ENCODE measurements at regions not wholly inside any gene's neighbourhood (a gene's known extent, or its start where the extent isn't known, plus 50 kb on each side); places are given as distances from the start of the nearest gene placed in this dataset.

DNA sequence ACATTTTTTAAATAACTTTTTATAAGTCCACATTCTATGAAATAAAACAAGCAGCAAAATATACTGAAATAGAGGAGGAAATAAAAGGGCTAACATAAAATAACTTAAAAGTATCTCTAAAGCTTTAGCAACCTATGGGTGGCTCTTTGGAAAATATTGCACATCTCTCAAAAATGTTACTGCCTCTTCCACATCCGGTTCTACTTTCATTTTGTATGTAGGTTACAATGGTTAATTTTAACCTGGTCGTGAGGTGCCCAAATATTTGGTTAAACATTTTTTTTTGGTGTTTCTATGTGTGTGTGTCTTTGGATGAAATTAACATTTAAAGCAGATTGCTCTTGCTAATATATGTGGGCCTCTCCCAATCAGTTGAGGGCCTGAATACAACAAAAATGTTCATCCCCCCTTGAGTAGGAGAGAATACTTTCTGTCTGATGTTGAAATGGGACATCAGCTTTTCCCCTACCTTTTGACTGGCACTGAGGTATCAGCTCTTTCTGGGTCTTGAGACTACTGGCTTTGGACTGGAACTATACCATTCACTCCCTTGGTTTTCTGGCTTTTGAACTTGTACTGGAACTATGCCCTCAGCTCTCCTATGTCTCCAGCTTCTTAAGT is 353.0 kb downstream of the ADAM29 start:
- POLR2A ChIA-PET (ENCODE audit: partially characterized antibody), result no interaction called here
- Histone ChIP-seq H3K14ac (ENCODE audit: insufficient read length) (no peak overlapping the region), H3K9me3 (ENCODE audit: insufficient read depth in 2 of 2, low read depth in 1 of 2, low read length in 1 of 2) (no peaks in the 10 kb centered on the region), H4K20me1 (replicated peaks in 1 of 2; ENCODE audit: control insufficient read depth in 1 of 2, insufficient read depth in 2 of 2, low read length in 2 of 2) (no peaks in the 10 kb centered on the region), H3K79me2 (ENCODE audit: control insufficient read depth in 1 of 2, insufficient read depth in 2 of 2, low read length in 2 of 2) (no peaks in the 10 kb centered on the region), H2BK5ac (ENCODE audit: low read depth, low read length) (no peak overlapping the region), H3K79me1 (ENCODE audit: low read depth, low read length) (no peaks in the 10 kb centered on the region), H2BK120ac (replicated peaks; ENCODE audit: low read depth, low read length) (no peak overlapping the region), H3K36me3 (ENCODE audit: control insufficient read depth in 2 of 4, insufficient read depth in 4 of 4, low read length in 3 of 4) (no peaks in the 10 kb centered on the region), H3K27me3 (replicated peaks in 1 of 4; ENCODE audit: control insufficient read depth in 3 of 4, extremely low read depth in 1 of 4, insufficient read depth in 3 of 4, low read length in 3 of 4) (no peaks in the 10 kb centered on the region), H3K27ac (ENCODE audit: low read depth, low read length) (no peak overlapping the region), H3K18ac (ENCODE audit: extremely low read depth, low read length) (no peak overlapping the region), H3K56ac (replicated peaks; ENCODE audit: insufficient read length, low read depth, low read length) (no peak overlapping the region), H2AK5ac (ENCODE audit: low read depth, low read length) (no peak overlapping the region), H4K5ac (ENCODE audit: insufficient read length, low read depth, low read length) (no peak overlapping the region), H3K23me2 (ENCODE audit: low read depth, low read length) (no peaks in the 10 kb centered on the region), H4K8ac (ENCODE audit: extremely low read depth, insufficient read depth, low read length) (no peak overlapping the region), H3K23ac (ENCODE audit: insufficient read length) (no peak overlapping the region), H3K9ac (replicated peaks in 1 of 4; ENCODE audit: extremely low read depth in 1 of 4, low read depth in 3 of 4, low read length in 3 of 4) (no peak overlapping the region), H2AFZ (ENCODE audit: low read length) (peak overlapping the region; percentile 90), H3K4ac (replicated peaks; ENCODE audit: insufficient read length, low read depth, low read length) (no peak overlapping the region), H3K4me1 (replicated peaks in 1 of 4; ENCODE audit: control insufficient read depth in 3 of 4, insufficient read depth in 4 of 4, low read length in 3 of 4) (no peaks in the 10 kb centered on the region), H3K4me3 (ENCODE audit: extremely low read depth in 1 of 4, insufficient read depth in 2 of 4, low read depth in 3 of 4, low read length in 4 of 4) (no peak overlapping the region), H4K91ac (replicated peaks; ENCODE audit: insufficient read length, low read length) (no peak overlapping the region), H2BK15ac (ENCODE audit: low read length) (no peak overlapping the region), H2BK20ac (ENCODE audit: low read length) (no peak overlapping the region), H2BK12ac (ENCODE audit: low read depth, low read length) (no peak overlapping the region), H3K4me2 (ENCODE audit: insufficient read depth in 1 of 2, low read depth in 2 of 2, low read length in 2 of 2) (no peak overlapping the region)
- TF ChIP-seq YY1 (IDR thresholded peaks at IDR 0.05; ENCODE audit: low read depth, low read length) (no peak), SP4 (IDR thresholded peaks at IDR 0.05; ENCODE audit: low read length) (no peak), KDM4A (IDR thresholded peaks at IDR 0.05; ENCODE audit: low read depth, low read length, severe bottlenecking) (no peak), SP2 (IDR thresholded peaks at IDR 0.05; ENCODE audit: low read length) (no peak), POLR2AphosphoS5 (IDR thresholded peaks at IDR 0.05; ENCODE audit: low read depth, low read length) (no peak), SIX5 (IDR thresholded peaks at IDR 0.05; ENCODE audit: low read depth, low read length) (no peak), TBP (IDR thresholded peaks at IDR 0.05; ENCODE audit: low read depth, low read length) (no peak), RXRA (IDR thresholded peaks at IDR 0.05; ENCODE audit: insufficient read depth, low read depth, low read length) (no peak), SUZ12 (IDR thresholded peaks at IDR 0.05; ENCODE audit: low read length) (no peak), TAF7 (optimal IDR thresholded peaks at IDR 0.05; ENCODE audit: borderline replicate concordance, low read depth, low read length) (no peak)
- DNase-seq (ENCODE audit: low read depth in 1 of 2, low spot score in 2 of 2) (no peak), FAIRE-seq (no peak)
- WGBS, 2 experiments (ENCODE audit: extremely low coverage in 1 of 2, insufficient coverage in 1 of 2, insufficient read length in 1 of 2, insufficient replicate concordance in 2 of 2, low coverage in 1 of 2, low lambda C conversion rate in 2 of 2, missing lambda C conversion rate in 1 of 2), result 96% methylated on average over 2 of the region's 2 CpGs; no CpG with 5 or more reads in 1 of the 2 experiments
- CTCF ChIA-PET (ENCODE audit: partially characterized antibody), result interaction anchor here (0.7 to 1.6 kb wide), 3 partner anchors 17 to 1127 kb away, joined by 3 to 5 read pairs (median 3); no protein-coding TSS in a partner anchor

All from H1 (cell line).